Progenitor cell of endocrine pancreas (in vitro differentiated cells): ENCODE measurements at regions not wholly inside any gene's neighbourhood (a gene's known extent, or its start where the extent isn't known, plus 50 kb on each side); places are given as distances from the start of the nearest gene placed in this dataset.
"Not testable (repeated sequence)": the region's sequence is repeated elsewhere in the genome, so short reads cannot be mapped to it uniquely, and the experiment has no call there.

ENCODE experiments used
- DNase-seq: peaks from one replicate; pipeline ENCODE4 v3.0.0; 2021; ENCODE audit warnings: low spot score; ENCODE audit not compliant: unreplicated experiment
- H3K27ac Mint-ChIP-seq: 2 replicates; pipeline ENCODE4 v1.8.0; 2021; ENCODE audit warnings: mild to moderate bottlenecking, moderate library complexity, mixed read lengths
- H3K27me3 Mint-ChIP-seq: 2 replicates; pipeline ENCODE4 v1.8.0; 2021; ENCODE audit warnings: mixed read lengths
- H3K36me3 Mint-ChIP-seq: 2 replicates; pipeline ENCODE4 v1.8.0; 2022; ENCODE audit warnings: mixed read lengths; ENCODE audit not compliant: insufficient read depth
- H3K4me1 Mint-ChIP-seq: 2 replicates; pipeline ENCODE4 v1.8.0; 2021; ENCODE audit warnings: low read depth, mixed read lengths
- H3K4me3 Mint-ChIP-seq: 2 replicates; pipeline ENCODE4 v1.8.0; 2021; ENCODE audit warnings: low read depth, mild to moderate bottlenecking, moderate library complexity, mixed read lengths
- H3K9me3 Mint-ChIP-seq: 2 replicates; pipeline ENCODE4 v1.8.0; 2021; ENCODE audit warnings: low read depth, mixed read lengths
- TF ChIP-seq, protein P1 (sequence below): fragments of 200-600 bp; sonication (generic); IDR thresholded peaks from one replicate; pipeline ENCODE4 v1.5.0; 2021; ENCODE audit warnings: antibody characterized with exemption, mild to moderate bottlenecking; ENCODE audit not compliant: unreplicated experiment

DNA sequence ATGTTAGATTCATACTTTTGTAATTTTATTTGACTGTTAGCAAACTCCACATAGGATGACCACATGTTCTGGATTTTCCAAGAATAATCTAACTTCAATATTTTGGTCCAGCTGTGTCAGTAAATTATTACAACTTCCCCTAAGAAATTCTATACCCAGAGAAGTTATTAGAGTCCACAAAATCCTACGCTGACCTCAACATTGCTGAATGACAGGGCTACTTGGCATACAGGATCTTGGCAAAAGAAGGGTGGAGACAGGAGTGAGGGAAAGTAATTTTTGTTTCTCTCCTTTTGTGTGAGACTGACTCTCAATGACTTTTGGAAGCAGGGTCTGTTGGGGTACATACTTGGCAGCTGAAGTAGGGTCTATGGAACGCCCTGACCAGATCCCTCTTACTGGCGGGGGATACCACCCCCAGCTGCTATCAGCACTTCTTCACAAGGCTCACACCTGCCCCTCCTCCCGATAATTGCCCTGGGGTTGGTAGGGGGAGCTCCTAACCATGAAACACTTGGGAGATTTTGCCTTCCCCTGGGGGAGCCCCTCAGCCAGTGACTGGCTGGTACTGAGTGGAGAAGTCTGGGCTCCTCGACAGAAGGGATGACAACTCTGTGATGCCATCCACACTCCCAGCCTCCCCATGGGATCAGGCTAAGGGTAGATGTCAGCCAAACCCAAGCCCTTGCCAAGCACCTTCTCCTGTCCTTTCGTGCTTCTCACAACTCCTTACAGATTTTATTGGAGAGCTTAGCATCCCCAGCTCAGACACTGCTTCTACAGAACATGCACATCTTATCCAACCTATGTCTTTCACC lies 110.6 kb upstream of the FHL2 start:
- TF ChIP-seq, protein P1, sequence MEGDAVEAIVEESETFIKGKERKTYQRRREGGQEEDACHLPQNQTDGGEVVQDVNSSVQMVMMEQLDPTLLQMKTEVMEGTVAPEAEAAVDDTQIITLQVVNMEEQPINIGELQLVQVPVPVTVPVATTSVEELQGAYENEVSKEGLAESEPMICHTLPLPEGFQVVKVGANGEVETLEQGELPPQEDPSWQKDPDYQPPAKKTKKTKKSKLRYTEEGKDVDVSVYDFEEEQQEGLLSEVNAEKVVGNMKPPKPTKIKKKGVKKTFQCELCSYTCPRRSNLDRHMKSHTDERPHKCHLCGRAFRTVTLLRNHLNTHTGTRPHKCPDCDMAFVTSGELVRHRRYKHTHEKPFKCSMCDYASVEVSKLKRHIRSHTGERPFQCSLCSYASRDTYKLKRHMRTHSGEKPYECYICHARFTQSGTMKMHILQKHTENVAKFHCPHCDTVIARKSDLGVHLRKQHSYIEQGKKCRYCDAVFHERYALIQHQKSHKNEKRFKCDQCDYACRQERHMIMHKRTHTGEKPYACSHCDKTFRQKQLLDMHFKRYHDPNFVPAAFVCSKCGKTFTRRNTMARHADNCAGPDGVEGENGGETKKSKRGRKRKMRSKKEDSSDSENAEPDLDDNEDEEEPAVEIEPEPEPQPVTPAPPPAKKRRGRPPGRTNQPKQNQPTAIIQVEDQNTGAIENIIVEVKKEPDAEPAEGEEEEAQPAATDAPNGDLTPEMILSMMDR = no peak
- H3K36me3 Mint-ChIP-seq = no peaks in the 10 kb centered on the region
- no peak overlapping the region for H3K4me3 Mint-ChIP-seq
- H3K27me3 Mint-ChIP-seq = peaks cover 4% of the 10 kb centered on the region
- no peaks in the 10 kb centered on the region for H3K9me3 Mint-ChIP-seq
- no peak for DNase-seq
- no peaks in the 10 kb centered on the region for H3K4me1 Mint-ChIP-seq
- no peak overlapping the region for H3K27ac Mint-ChIP-seq

DNA sequence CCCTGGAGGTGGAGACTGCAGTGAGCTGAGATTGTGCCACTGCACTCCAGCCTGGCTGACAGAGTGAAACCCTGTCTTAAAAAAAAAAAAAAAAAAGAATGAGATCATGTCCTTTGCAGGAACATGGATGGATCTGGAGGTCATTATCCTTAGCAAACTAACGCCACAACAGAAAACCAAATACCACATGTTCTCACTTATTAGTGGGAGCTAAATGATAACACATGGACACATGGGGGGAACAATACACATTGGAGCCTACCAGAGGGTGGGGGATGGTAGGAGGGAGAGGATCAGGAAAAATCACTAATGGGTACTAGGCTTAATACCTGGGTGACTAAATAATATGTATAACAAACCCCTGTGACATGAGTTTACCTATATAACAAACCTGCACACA lies 108.0 kb upstream of the FHL2 start:
- not testable (repeated sequence) for H3K36me3 Mint-ChIP-seq, H3K9me3 Mint-ChIP-seq, H3K27ac Mint-ChIP-seq, H3K27me3 Mint-ChIP-seq, H3K4me3 Mint-ChIP-seq, DNase-seq, H3K4me1 Mint-ChIP-seq

DNA sequence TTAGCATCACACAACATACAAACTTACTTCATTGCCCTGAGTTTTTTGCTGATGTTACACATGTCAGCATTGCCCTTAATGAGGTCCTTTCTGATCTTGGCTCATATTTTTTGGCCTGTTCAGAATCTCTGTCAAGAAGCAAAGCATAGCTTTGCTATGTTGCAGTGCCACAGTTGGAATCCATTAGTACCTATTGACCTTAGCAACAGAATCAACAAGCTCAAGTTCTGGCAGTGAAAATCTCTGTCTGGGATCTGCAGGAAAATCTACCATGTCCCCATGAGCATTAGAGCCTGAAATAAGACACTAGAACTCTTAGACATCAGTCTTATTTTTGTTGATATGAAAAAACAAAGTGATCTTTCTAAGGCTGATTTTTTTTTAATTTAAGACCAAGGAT lies 105.6 kb upstream of the FHL2 start:
- Mint-ChIP-seq H3K36me3 (no peaks in the 10 kb centered on the region), H3K27me3 (no peaks in the 10 kb centered on the region), H3K4me1 (no peaks in the 10 kb centered on the region), H3K27ac (no peak overlapping the region), H3K4me3 (no peak overlapping the region), H3K9me3 (peaks cover 8% of the 10 kb centered on the region)
- TF ChIP-seq, protein P1 = no peak
- no peak for DNase-seq

DNA sequence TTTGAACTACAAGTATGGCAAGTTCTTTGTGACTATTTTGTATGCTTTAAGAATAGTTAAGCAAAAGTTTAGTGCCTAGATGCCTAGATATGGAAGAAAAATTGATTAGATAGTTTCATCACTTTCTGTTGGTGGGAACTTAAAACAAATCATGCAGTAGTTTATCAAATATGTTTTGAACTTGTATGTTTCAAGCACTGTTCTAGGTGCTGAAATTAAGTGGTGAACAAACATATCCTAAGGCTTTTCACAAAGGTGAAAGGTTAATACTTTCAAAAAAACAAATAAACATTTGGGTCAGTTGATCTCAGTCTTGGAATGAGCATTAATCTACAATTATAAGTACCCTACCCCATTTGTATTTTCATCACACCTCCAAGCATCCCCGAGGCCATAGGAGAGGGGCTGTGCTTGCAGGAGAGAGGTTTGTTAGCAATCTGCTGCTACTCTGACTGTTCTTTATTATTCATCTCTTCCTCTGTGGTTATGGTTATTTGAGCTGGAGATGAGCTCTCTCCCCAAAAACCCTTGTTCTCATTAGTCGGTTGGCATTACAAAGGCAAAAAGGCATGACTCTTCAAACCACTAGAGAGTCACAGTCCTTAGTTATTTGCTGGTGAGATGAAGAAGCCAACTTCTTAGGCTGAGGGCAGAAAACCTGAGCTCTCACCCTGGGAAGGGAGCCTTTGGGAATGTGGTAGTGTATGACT lies 103.9 kb upstream of the FHL2 start:
- H3K27ac Mint-ChIP-seq = no peak overlapping the region
- H3K4me3 Mint-ChIP-seq = no peak overlapping the region
- TF ChIP-seq, protein P1 = no peak
- H3K4me1 Mint-ChIP-seq = no peaks in the 10 kb centered on the region
- H3K27me3 Mint-ChIP-seq = no peaks in the 10 kb centered on the region
- no peak for DNase-seq
- H3K9me3 Mint-ChIP-seq = peaks cover 10% of the 10 kb centered on the region
- H3K36me3 Mint-ChIP-seq = no peaks in the 10 kb centered on the region

DNA sequence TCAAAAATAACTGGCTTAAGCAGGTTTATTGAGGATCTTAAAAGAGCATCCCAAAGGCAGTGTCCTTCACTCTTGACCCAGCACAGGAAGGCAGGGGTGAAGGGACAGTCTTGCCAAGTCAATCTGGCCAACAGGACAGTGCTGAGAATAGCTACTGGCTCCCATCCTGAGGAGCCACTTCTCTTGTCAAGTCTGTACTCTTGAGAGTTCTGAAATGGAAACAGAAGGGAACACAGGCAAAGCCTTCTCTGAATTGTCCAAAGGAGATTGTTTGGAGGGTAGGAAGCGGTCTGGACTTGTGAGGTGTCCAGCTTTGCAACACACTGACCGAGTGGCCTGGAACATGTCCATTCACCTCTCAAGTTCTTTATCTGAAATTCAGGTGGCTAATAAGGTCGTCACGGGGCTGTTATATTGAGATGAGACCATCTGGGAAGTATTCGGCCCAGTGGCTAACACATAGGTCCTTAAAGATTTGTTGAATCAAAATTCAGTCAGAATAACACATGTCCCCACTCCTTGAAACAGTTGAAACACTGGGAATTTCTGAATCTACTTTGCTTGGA lies 99.5 kb upstream of the FHL2 start:
- no peaks in the 10 kb centered on the region for H3K36me3 Mint-ChIP-seq
- no peaks in the 10 kb centered on the region for H3K4me1 Mint-ChIP-seq
- no peak for DNase-seq
- no peak overlapping the region for H3K27ac Mint-ChIP-seq
- TF ChIP-seq, protein P1 = no peak
- peaks cover 3% of the 10 kb centered on the region for H3K27me3 Mint-ChIP-seq
- peaks cover 10% of the 10 kb centered on the region for H3K9me3 Mint-ChIP-seq
- no peak overlapping the region for H3K4me3 Mint-ChIP-seq
